Uterus (tissue), 3 donors: ENCODE measurements at regions not wholly inside any gene's neighbourhood (a gene's known extent, or its start where the extent isn't known, plus 50 kb on each side); places are given as distances from the start of the nearest gene placed in this dataset.

Experiments
- DNase-seq, 2 donors: peaks; one replicate each; pipeline ENCODE4 v3.0.0-alpha.2; 2019 to 2020
- H3K27ac ChIP-seq, 2 donors: fragments of 200-600 bp; sonication (generic); 1 replicate in 1 of 2; 2 replicates in 1 of 2; pipeline ENCODE4 v1.5.1; 2016 to 2018
- H3K27me3 ChIP-seq, 2 donors: fragments of 200-600 bp; sonication (generic); one replicate each; pipeline ENCODE4 v1.5.1; 2018 to 2019; ENCODE audit warnings: control low read depth in 1 of 2
- H3K36me3 ChIP-seq, 2 donors: fragments of 200-600 bp; sonication (generic); one replicate each; pipeline ENCODE4 v1.5.1; 2019; ENCODE audit warnings: control low read depth in 1 of 2
- H3K4me1 ChIP-seq, 2 donors: fragments of 200-600 bp; sonication (generic); one replicate each; pipeline ENCODE4 v1.5.1; 2018 to 2019; ENCODE audit warnings: control low read depth in 1 of 2
- H3K4me3 ChIP-seq, 2 donors: fragments of 200-600 bp; sonication (generic); 1 replicate in 1 of 2; 2 replicates in 1 of 2; pipeline ENCODE4 v1.5.1; 2018 to 2019; ENCODE audit warnings: mild to moderate bottlenecking in 1 of 2
- H3K9me3 ChIP-seq, 2 donors: fragments of 200-600 bp; sonication (generic); one replicate each; pipeline ENCODE4 v1.5.1; 2019; ENCODE audit warnings: control low read depth in 1 of 2
- POLR2A ChIP-seq, 2 donors: fragments of 450-650 bp; IDR thresholded peaks; one replicate each; pipeline ENCODE4 v1.6.1; 2016; ENCODE audit warnings: antibody characterized with exemption in 2 of 2, mild to moderate bottlenecking in 1 of 2, moderate library complexity in 1 of 2
- intact Hi-C: fragments of 100-400 bp; cut with DNase I; formaldehyde crosslinking; loops from one replicate; pipeline ENCODE4 v1.15.1; 2023; ENCODE audit warnings: low total_unique reads
- TF ChIP-seq, protein P1 (sequence below), 4 experiments: fragments of 200-600 bp in 2 of 4; fragments of 450-650 bp in 2 of 4; sonication (generic) in 2 of 4; IDR thresholded peaks; one replicate each; pipeline ENCODE4 v1.5.1; 2016 to 2019; ENCODE audit warnings: antibody characterized with exemption in 4 of 4, mild to moderate bottlenecking in 2 of 4, moderate library complexity in 1 of 4
- donor health status: DM: yes; HTN: yes; CAD: no.

DNA sequence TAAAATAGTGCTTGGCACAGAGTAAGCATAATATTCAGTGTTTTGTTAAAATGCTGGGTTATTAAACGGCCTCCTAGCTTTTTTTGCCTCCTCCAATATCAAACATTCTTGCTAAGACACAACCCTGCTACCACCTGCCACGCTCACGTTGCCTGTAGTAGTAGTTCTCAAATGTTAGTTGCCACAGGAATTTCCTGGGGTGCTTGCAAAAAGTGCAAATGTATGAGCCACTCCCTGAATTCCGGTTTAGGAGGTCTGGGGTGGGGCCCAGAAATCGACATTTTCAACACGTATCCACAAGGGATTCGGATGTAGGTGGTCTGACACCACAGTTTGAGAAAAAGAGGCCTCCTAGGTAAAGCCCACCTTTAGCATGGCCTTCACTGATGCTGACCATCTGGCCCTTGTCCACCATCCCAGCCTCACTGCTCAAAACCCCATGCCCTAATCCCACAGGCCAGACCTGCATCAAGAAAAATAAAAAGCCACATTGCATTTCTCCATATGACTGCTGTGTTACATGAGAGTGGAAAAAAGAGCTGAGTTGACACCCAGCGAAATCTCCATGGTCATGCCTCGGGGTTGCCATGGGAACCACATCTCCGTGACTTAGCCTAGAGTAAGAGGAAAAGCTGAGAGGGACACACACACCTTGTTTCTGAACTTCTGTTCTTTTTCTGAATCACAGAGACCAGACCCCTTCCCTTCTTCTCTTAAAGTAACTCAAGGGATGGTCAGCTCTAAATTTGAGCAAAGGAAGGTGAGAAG is 116.4 kb upstream of the HES1 start:
- no peaks in the 10 kb centered on the region for H3K36me3 ChIP-seq
- H3K4me1 ChIP-seq = no peaks in the 10 kb centered on the region
- no peak overlapping the region for H3K27ac ChIP-seq
- intact Hi-C loops = no loop called here
- TF ChIP-seq, protein P1, sequence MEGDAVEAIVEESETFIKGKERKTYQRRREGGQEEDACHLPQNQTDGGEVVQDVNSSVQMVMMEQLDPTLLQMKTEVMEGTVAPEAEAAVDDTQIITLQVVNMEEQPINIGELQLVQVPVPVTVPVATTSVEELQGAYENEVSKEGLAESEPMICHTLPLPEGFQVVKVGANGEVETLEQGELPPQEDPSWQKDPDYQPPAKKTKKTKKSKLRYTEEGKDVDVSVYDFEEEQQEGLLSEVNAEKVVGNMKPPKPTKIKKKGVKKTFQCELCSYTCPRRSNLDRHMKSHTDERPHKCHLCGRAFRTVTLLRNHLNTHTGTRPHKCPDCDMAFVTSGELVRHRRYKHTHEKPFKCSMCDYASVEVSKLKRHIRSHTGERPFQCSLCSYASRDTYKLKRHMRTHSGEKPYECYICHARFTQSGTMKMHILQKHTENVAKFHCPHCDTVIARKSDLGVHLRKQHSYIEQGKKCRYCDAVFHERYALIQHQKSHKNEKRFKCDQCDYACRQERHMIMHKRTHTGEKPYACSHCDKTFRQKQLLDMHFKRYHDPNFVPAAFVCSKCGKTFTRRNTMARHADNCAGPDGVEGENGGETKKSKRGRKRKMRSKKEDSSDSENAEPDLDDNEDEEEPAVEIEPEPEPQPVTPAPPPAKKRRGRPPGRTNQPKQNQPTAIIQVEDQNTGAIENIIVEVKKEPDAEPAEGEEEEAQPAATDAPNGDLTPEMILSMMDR (IDR thresholded peaks at IDR 0.05) = no peak
- TF ChIP-seq POLR2A (IDR thresholded peaks at IDR 0.05) = no peak
- DNase-seq = no peak
- H3K9me3 ChIP-seq = no peaks in the 10 kb centered on the region
- no peak overlapping the region for H3K4me3 ChIP-seq
- H3K27me3 ChIP-seq = no peaks in the 10 kb centered on the region

DNA sequence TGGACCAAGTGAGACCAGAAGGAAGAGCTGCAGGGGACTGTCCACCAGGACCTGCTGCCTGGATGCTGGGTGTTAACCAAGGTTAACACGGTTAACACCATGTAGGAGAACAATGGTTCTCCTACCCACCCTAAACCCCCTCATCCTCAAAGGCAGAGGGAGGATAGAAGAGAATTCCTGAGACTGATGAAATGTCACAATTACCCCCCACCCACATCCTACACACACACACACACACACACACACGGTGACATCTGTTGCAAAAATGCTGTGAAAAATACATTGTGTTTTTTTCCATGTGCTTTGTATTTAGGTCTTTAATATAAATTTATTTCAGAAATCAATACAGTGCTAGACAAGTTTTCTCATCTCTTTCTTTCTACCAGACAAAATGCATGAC is 113.9 kb upstream of the HES1 start:
- Histone ChIP-seq H3K4me3 (no peak overlapping the region), H3K4me1 (no peaks in the 10 kb centered on the region), H3K27ac (no peak overlapping the region), H3K27me3 (no peaks in the 10 kb centered on the region), H3K36me3 (no peaks in the 10 kb centered on the region), H3K9me3 (no peaks in the 10 kb centered on the region)
- TF ChIP-seq, protein P1 (IDR thresholded peaks at IDR 0.05) = no peak
- TF ChIP-seq POLR2A (IDR thresholded peaks at IDR 0.05) = no peak
- intact Hi-C loops = no loop called here
- no peak for DNase-seq

DNA sequence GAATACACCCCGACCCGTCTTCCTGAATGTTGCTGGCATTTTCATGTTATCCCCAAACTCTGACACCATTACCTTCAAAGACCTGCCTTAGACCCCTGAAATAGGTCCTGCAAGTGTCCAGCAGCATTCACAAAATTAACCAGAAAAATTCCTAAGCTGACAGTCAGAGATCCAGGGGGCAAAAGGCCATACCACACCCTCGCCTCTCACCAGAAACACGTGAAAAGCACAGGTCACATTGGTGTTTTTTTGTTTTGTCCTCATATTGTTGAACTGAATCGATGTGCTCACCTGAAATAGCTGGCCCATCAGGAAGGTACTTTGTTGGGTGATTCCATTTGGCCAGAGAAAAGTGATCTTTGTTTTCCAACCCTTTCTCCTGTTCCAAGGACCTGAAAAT is 113.1 kb upstream of the HES1 start:
- DNase-seq = no peak
- TF ChIP-seq, protein P1 (IDR thresholded peaks at IDR 0.05) = no peak
- TF ChIP-seq POLR2A (IDR thresholded peaks at IDR 0.05) = no peak
- Histone ChIP-seq H3K9me3 (no peaks in the 10 kb centered on the region), H3K27me3 (no peaks in the 10 kb centered on the region), H3K4me1 (no peaks in the 10 kb centered on the region), H3K36me3 (no peaks in the 10 kb centered on the region), H3K27ac (no peak overlapping the region), H3K4me3 (no peak overlapping the region)
- intact Hi-C loops = no loop called here

DNA sequence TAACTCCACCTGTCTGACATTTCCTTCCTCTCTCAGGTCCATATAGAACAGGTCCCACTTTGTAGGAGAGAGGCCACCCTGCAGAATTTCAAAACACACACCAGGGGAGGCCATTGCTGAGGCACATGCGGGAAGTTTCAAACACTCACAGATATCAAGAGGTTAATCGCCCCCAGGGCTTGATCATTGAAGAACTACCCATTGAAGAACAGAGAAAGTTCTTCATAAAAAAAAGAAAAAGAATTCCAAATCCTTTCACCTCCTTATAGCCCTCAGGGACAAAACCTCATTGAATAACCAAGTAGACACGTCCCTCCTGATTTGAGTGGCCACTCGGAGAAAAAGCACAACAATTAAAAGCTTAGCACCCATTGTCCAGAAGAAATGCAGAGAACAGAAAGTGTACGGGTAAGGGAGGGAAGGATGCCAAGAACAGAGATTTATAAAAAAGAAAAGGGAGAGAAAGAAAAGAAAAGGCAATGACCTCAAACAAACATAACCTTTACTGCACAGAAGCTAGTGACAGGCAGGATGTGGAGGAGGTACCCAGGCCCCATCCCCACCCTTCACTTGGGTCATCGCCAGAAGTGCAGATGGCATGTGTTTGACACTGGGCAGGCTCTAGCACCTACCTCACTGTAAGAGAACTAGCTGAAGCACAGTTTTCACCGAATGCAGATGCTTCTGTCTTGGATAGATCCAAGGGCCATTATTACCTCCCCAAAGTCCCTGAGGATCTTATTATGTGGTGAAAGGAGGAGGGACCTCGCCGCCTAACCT is 112.3 kb upstream of the HES1 start:
- H3K27me3 ChIP-seq = no peaks in the 10 kb centered on the region
- DNase-seq = no peak
- H3K9me3 ChIP-seq = no peaks in the 10 kb centered on the region
- TF ChIP-seq, protein P1 (IDR thresholded peaks at IDR 0.05) = no peak
- TF ChIP-seq POLR2A (IDR thresholded peaks at IDR 0.05) = no peak
- intact Hi-C loops = no loop called here
- no peaks in the 10 kb centered on the region for H3K4me1 ChIP-seq
- no peaks in the 10 kb centered on the region for H3K36me3 ChIP-seq
- no peak overlapping the region for H3K27ac ChIP-seq
- H3K4me3 ChIP-seq = no peak overlapping the region

DNA sequence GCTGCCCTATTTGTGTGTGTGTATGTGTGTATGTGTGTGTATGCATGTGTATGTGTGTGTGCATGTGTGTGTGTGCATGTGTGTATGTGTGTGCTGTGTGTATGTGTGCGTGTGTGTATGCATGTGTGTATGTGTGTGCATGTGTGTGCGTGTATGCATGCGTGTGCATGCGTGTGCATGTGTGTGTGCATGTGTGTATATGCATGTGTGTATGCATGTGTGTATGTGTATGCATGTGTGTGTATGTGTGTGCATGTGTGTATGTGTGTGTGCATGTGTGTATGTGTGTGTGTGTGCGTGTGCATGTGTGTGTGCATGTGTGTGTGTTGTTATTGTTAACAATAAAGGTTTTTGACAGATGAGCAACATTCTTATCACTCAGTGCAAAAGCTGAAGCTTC is 110.8 kb upstream of the HES1 start:
- H3K27me3 ChIP-seq = no peaks in the 10 kb centered on the region
- no peaks in the 10 kb centered on the region for H3K9me3 ChIP-seq
- intact Hi-C loops = no loop called here
- no peak overlapping the region for H3K4me3 ChIP-seq
- no peak for DNase-seq
- TF ChIP-seq, protein P1 (IDR thresholded peaks at IDR 0.05) = no peak
- no peak for TF ChIP-seq POLR2A (IDR thresholded peaks at IDR 0.05)
- H3K36me3 ChIP-seq = no peaks in the 10 kb centered on the region
- H3K27ac ChIP-seq = no peak overlapping the region
- no peaks in the 10 kb centered on the region for H3K4me1 ChIP-seq
